HL-60 (cell line): ENCODE measurements at regions not wholly inside any gene's neighbourhood (a gene's known extent, or its start where the extent isn't known, plus 50 kb on each side); places are given as distances from the start of the nearest gene placed in this dataset.

Experiments used
- CTCF ChIP-seq: IDR thresholded peaks from one replicate; pipeline ENCODE4 v1.5.1; 2011; ENCODE audit warnings: low read length, control low read depth, inconsistent platforms; ENCODE audit not compliant: insufficient read depth
- POLR2AphosphoS5 ChIP-seq: IDR thresholded peaks from 2 replicates; pipeline ENCODE4 v1.6.1; 2012; ENCODE audit warnings: low read depth
- REST ChIP-seq: IDR thresholded peaks from 2 replicates; pipeline ENCODE4 v1.6.1; 2012; ENCODE audit warnings: low read depth; ENCODE audit not compliant: insufficient replicate concordance

GRCh38 chr3:5899014-5899761, 711.7 kb downstream of the EDEM1 start:
- TF ChIP-seq CTCF (no peak), POLR2AphosphoS5 (no peak), REST (no peak)
